ENCODE measurements at regions not wholly inside any gene's neighbourhood (a gene's known extent, or its start where the extent isn't known, plus 50 kb on each side); places are given as distances from the start of the nearest gene placed in this dataset.
"Not testable (repeated sequence)": the region's sequence is repeated elsewhere in the genome, so short reads cannot be mapped to it uniquely, and the experiment has no call there.

GRCh38 chr12:28750946-28751685 is 398.0 kb upstream of the FAR2 start:
- H3K9me3 Mint-ChIP-seq = peaks cover 18% of the 10 kb centered on the region
- no peaks in the 10 kb centered on the region for H3K36me3 Mint-ChIP-seq (ENCODE audit: low read depth)
- TF ChIP-seq, protein P1, sequence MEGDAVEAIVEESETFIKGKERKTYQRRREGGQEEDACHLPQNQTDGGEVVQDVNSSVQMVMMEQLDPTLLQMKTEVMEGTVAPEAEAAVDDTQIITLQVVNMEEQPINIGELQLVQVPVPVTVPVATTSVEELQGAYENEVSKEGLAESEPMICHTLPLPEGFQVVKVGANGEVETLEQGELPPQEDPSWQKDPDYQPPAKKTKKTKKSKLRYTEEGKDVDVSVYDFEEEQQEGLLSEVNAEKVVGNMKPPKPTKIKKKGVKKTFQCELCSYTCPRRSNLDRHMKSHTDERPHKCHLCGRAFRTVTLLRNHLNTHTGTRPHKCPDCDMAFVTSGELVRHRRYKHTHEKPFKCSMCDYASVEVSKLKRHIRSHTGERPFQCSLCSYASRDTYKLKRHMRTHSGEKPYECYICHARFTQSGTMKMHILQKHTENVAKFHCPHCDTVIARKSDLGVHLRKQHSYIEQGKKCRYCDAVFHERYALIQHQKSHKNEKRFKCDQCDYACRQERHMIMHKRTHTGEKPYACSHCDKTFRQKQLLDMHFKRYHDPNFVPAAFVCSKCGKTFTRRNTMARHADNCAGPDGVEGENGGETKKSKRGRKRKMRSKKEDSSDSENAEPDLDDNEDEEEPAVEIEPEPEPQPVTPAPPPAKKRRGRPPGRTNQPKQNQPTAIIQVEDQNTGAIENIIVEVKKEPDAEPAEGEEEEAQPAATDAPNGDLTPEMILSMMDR (IDR thresholded peaks at IDR 0.05; ENCODE audit: unreplicated experiment in 3 of 3) = no peak
- H3K4me1 Mint-ChIP-seq = no peaks in the 10 kb centered on the region
- H3K27me3 Mint-ChIP-seq (ENCODE audit: low read depth) = no peaks in the 10 kb centered on the region
- no peak overlapping the region for H3K27ac Mint-ChIP-seq
- H3K4me3 Mint-ChIP-seq = no peak overlapping the region

DNA sequence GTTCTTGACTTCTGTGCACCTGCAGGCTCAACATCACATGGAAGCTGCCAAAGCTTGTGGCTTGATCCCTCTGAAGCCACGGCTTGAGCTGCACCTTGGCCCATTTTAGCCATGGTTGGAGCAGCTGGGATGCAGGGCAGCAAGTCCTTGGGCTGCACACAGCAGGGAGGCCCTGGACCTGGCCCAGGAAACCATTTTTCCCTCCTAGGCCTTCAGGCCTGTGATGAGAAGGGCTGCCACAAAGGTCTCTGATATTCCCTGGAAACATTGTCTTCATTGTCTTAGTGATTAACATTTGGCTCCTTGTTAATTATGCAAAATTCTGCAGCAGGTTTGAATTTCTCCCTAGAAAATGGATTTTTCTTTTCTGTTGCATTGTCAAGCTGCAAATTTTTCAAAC is 394.1 kb upstream of the FAR2 start:
- Mint-ChIP-seq H3K27ac (no peak overlapping the region), H3K27me3 (ENCODE audit: low read depth) (no peaks in the 10 kb centered on the region), H3K9me3 (peaks cover 37% of the 10 kb centered on the region), H3K4me1 (no peaks in the 10 kb centered on the region), H3K4me3 (no peak overlapping the region), H3K36me3 (ENCODE audit: low read depth) (no peaks in the 10 kb centered on the region)
- TF ChIP-seq, protein P1 (IDR thresholded peaks at IDR 0.05; ENCODE audit: unreplicated experiment in 3 of 3) = no peak

DNA sequence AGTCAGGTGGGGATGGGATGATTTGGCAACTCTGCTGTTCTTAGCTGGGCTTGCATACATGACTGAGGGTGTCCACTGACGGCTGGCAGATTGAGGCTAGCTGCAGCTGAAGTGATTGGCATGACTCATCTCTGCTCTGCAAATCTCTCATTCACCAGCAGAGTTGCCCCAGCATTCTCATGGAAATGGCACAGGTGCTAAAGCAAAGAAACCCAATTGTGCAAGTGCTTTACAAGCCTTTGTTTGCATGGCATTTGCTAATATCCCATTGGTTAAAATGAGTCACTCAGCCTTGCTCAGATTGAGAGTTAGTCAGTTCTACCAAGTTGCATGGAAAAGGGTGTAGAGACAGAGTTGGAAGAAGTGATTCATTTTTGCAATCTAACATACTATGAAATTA is 389.7 kb upstream of the FAR2 start:
- H3K27ac Mint-ChIP-seq = no peak overlapping the region
- H3K27me3 Mint-ChIP-seq (ENCODE audit: low read depth) = no peaks in the 10 kb centered on the region
- H3K36me3 Mint-ChIP-seq (ENCODE audit: low read depth) = no peaks in the 10 kb centered on the region
- no peaks in the 10 kb centered on the region for H3K4me1 Mint-ChIP-seq
- TF ChIP-seq, protein P1 (IDR thresholded peaks at IDR 0.05; ENCODE audit: unreplicated experiment in 3 of 3) = no peak
- H3K9me3 Mint-ChIP-seq = peaks cover 32% of the 10 kb centered on the region
- H3K4me3 Mint-ChIP-seq = no peak overlapping the region

DNA sequence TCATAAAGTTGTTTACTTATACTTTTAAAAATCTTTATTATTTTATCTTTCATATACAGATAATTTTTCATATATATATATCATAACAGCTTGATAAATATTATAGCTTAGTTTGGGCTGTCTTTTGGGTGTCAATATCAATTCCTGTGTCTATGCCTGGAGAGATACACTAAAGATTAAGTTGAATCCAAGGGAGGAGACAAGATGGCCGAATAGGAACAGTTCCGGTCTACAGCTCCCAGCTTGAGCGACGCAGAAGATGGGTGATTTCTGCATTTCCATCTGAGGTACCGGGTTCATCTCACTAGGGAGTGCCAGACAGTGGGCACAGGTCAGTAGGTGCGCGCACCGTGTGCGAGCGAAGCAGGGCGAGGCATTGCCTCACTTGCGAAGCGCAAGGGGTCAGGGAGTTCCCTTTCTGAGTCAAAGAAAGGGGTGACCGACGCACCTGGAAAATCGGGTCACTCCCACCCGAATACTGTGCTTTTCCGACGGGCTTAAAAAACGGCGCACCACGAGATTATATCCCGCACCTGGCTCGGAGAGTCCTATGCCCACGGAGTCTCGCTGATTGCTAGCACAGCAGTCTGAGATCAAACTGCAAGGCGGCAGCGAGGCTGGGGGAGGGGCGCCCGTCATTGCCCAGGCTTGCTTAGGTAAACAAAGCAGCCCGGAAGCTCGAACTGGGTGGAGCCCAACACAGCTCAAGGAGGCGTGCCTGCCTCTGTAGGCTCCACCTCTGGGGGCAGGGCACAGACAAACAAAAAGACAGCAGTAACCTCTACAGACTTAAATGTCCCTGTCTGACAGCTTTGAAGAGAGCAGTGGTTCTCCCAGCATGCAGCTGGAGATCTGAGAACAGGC is 388.8 kb upstream of the FAR2 start:
- H3K9me3 Mint-ChIP-seq = peaks cover 31% of the 10 kb centered on the region
- not testable (repeated sequence) for H3K4me3 Mint-ChIP-seq; H3K27me3 Mint-ChIP-seq (ENCODE audit: low read depth); H3K36me3 Mint-ChIP-seq (ENCODE audit: low read depth); H3K27ac Mint-ChIP-seq; H3K4me1 Mint-ChIP-seq

- not testable (repeated sequence) for H3K4me1 Mint-ChIP-seq
Measured at GRCh38 chr12:28761897-28762296, 387.2 kb upstream of the FAR2 start.

GRCh38 chr12:28766398-28766797 is 382.7 kb upstream of the FAR2 start:
- Mint-ChIP-seq H3K27me3 (ENCODE audit: low read depth) (no peaks in the 10 kb centered on the region), H3K27ac (no peak overlapping the region), H3K9me3 (peaks cover 3% of the 10 kb centered on the region), H3K4me1 (no peaks in the 10 kb centered on the region), H3K4me3 (no peak overlapping the region), H3K36me3 (ENCODE audit: low read depth) (no peaks in the 10 kb centered on the region)
- TF ChIP-seq, protein P1 (IDR thresholded peaks at IDR 0.05; ENCODE audit: unreplicated experiment in 3 of 3) = no peak

More at GRCh38 chr12:28761897-28762296, 387.2 kb upstream of the FAR2 start:
- not testable (repeated sequence) for H3K4me3 Mint-ChIP-seq; H3K27me3 Mint-ChIP-seq (ENCODE audit: low read depth); H3K36me3 Mint-ChIP-seq (ENCODE audit: low read depth); H3K27ac Mint-ChIP-seq
- peaks cover 19% of the 10 kb centered on the region for H3K9me3 Mint-ChIP-seq

Measured in nephron (organoid).